HG03575 (cell line): ENCODE measurements at regions not wholly inside any gene's neighbourhood (a gene's known extent, or its start where the extent isn't known, plus 50 kb on each side); places are given as distances from the start of the nearest gene placed in this dataset.

Source experiments
- ATAC-seq: cut with Tn5 transposase; IDR thresholded peaks from one replicate; pipeline ENCODE4 v1.9.1; 2021; ENCODE audit not compliant: unreplicated experiment, insufficient number of reproducible peaks, low FRiP score; ENCODE audit errors: extremely low read depth

GRCh38 chr4:108567831-108568230, 52.5 kb upstream of the RPL34 start:
- ATAC-seq = no peak

DNA sequence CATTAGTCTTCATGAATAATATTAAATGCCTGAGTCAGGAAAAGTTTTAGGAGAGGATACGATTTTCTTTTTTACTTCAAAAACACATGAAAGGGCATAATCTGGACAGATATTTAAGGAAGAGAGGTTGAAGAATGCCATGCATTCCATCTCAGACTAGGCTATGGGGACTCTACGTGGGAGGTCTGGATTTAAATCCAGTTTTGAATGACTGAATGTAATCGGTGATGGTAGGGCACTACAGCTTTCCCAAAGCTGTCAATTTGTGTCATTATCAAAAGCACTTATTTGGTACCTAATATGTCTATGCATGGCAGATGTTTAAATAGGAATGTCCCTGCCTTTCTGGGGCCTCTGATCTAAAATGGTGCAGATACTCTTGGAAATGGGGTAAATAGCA, 59.3 kb upstream of the RPL34 start:
- no peak for ATAC-seq

- no peak for ATAC-seq
These were observed 59.8 kb upstream of the RPL34 start for GRCh38 chr4:108560616-108561015.

GRCh38 chr4:108559911-108560310, 60.5 kb upstream of the RPL34 start:
- no peak for ATAC-seq

DNA sequence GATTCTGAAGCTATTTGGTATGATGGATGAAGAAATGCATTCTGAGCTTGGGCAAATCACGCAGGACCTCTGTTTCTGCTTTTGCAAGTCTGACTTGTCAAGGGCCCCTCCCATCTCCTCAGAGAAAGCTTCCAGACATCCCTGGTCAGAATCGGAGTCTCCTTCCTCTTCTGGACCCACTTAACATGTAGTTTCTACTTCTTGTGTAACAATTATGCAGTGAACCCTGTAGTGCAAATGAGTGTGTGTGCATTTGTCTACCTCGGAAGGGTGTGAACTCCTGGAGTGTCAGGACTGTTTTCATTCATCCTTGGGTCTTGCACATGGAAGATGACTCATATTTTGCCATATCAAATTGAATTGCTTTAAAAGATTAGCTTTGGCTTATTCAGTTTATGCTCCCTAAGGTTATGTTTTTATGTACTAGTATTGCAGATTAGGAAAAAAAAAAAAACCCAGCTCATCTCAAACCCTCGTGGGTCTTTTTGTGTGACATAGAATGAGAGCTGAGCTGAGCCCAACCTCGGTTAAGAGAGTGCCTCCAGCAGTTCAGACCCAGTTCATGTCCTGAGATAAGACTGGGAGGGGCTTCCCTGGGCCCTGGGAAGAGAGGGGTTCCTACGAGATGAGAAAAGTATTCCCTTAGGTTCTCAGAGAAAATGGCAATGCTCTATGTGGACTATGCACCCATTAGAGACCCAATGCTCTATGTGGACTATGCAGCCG, 61.1 kb upstream of the RPL34 start:
- ATAC-seq = no peak

DNA sequence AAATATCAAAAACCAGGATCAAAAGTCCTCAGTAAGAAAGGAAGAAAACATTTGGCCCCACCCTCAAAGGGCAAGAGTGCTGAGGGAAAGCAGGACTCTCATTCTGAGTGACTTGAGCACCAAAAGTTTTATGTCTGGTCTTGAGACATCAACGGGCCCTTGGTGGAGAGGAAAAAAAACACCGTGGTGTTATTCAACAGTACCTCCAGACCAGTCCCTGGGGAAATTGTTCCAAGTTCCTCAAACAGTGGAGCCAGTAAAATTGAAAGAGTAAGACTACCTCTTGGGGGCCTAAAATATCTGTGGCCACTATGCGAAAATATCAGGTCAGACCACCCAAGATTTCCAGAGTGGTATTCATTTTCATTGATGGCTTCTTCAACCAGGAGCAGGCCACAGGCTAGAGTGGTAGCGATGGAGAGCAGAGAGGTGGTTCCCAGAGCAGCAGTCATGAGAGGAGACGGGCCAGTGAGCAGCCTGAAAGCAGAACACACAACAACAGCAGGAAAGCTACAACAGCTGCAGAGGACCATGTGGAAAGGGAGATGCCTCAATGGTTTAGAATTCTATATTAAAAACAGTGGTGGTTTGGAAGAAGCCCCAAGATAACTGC, 63.7 kb upstream of the RPL34 start:
- ATAC-seq = no peak

- ATAC-seq = no peak
These were observed 64.2 kb upstream of the RPL34 start for GRCh38 chr4:108556166-108556565.

DNA sequence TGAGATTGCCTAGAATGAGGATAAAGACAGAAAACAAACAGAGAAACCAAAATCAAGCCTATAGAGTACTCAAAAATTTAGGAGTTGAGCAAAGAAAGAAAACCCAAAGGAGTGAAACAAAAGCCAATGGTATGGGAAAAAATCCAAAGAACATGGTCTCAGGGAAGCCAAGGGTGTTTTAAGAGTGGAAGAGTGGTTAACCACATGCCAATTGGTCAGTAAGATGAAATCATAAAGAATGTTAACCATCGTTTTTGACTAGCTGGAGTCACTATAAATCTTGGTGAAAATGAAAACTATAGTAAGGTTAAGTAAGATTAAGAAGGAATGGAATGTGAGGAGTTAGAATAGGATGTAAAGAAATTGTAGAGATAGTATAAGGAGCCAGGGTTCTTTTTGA, 64.7 kb upstream of the RPL34 start:
- ATAC-seq = no peak

GRCh38 chr4:108547682-108548081, 72.7 kb upstream of the RPL34 start:
- ATAC-seq = no peak

DNA sequence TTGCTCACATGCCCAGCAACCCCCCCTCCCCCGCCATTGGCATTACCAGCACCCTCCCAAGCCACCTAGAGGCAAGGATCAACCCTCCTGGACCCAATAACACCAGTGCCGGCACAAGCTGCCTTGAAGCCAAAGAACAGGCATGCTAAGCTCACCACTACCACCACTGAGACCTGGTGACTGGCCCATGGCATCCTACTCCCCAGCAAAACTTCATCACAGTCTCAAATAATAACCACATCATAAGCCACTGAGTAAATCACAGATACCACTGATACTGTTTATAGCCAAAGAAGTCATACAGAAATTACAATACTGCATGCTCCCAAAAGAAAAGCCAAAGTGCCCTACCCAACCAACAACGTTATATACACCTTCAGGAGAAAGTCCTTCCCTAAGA, 73.6 kb upstream of the RPL34 start:
- ATAC-seq = no peak

DNA sequence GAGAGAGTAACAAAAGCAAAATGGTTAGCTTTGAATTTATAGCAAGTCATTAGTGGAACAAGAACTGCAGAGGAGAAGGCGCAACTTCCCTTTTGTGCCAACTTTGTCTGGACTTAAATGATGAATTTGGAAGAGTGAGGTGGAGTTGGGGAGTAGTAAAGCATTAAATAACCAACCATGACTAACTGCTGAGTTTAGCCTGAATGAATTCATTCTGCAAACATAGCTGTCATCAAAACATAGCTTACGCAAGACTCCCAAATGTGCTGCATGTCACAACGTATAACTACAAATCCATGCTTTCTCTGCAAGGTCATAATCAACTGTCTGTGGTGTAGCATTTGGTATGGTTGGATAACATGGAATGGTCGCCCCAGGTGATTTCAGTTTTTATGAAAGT, 75.9 kb upstream of the RPL34 start:
- ATAC-seq = no peak

DNA sequence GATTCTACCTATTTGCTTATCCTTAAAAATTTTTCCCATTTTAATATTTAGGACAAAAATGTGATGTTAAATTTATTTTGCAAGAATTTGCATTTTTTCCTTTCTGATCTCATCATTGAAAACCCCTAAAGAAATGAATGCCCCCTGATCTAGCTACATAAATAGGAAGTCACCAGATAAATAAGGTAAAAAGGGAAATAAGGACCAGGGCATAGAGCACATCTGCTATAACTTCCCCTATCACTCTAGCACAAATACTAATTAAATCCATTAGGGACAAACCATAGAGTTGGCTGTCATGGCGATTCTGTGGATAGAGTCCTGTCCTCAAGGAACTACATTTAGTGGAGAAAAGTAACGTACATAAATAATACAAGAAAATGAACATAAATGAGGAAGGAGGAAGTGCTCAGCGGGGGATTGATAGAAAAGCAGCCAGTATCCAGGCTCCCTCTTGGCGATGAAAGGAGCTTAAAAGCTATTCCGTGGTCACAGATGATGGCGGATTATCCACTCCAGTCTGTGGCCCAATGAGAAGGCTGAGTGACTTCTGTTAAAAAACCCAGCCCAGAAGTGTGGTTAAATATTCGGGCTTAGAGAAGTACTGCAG, 76.9 kb upstream of the RPL34 start:
- ATAC-seq = no peak

DNA sequence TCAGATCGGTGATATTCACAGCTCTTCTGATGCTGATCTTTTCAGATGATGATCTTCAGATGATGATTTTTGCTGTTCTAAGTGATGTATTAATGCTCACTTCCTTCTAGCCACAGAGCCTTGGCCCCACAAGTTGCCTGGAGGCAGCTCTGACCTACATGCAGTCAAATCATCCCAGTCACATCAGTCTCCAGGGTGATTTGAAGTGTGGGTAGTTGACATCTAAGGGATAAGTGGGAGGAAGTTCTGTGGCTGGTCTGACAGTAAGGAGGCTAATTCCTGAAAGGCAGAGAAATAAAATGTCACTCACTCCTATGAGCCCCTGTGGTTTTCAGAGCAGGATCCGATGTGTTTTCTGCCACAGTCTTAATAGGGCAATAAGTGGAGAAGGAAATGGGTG, 79.8 kb upstream of the RPL34 start:
- ATAC-seq = no peak

DNA sequence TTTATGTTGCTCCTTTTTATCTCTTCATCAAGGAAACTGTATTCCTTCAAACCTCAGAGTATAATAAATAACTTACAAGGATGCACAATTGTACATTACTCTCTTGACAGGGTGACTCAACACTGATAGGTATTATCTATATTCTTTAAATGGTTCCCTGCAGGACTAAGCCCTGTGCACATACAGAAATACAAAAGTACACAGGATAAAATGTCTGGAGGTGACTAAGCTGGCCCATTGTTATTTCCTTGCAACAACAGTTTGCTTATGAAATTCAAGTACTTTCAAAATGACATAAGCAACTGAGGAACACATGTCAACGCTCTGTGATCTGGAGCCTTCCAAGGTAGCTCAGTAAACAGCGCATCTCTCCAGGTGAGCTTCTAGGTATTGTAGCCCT, 83.8 kb upstream of the RPL34 start:
- no peak for ATAC-seq

GRCh38 chr4:108535757-108536156, 84.6 kb upstream of the RPL34 start:
- ATAC-seq = no peak

- no peak for ATAC-seq
These were observed 86.5 kb upstream of the RPL34 start for GRCh38 chr4:108533876-108534275.

- no peak for ATAC-seq
These were observed 87.0 kb upstream of the RPL34 start for GRCh38 chr4:108533245-108533844.

DNA sequence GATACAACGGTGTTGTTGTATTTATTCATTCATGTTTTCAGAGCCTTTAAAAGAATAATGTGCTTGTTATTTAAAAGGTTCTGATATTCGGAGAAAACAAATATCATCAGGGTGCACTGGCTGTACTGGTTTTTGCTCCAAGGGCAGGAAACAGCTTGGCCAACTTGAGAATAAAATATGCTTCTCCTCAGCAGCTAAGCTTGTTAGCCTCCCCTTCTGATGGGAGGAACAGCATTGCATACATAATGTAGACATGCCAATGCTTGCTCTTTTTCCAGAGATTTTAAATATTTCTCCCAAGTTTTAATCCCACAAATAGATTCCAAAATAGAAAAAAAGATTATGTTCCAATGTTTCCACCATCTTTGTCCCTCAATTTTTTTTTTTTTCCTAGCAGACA, 87.6 kb upstream of the RPL34 start:
- ATAC-seq = no peak

GRCh38 chr4:108532187-108532586, 88.2 kb upstream of the RPL34 start:
- no peak for ATAC-seq

GRCh38 chr4:108531461-108531860, 88.9 kb upstream of the RPL34 start:
- no peak for ATAC-seq
